Activated CD8-positive, alpha-beta memory T cell treated with anti-CD3 and anti-CD28 coated beads for 24 hours (primary cell): ENCODE measurements at regions not wholly inside any gene's neighbourhood (a gene's known extent, or its start where the extent isn't known, plus 50 kb on each side); places are given as distances from the start of the nearest gene placed in this dataset.
"Not testable (repeated sequence)": the region's sequence is repeated elsewhere in the genome, so short reads cannot be mapped to it uniquely, and the experiment has no call there.

Source experiments
- DNase-seq: peaks from one replicate; pipeline ENCODE4 v3.0.0-alpha.2; 2020

DNA sequence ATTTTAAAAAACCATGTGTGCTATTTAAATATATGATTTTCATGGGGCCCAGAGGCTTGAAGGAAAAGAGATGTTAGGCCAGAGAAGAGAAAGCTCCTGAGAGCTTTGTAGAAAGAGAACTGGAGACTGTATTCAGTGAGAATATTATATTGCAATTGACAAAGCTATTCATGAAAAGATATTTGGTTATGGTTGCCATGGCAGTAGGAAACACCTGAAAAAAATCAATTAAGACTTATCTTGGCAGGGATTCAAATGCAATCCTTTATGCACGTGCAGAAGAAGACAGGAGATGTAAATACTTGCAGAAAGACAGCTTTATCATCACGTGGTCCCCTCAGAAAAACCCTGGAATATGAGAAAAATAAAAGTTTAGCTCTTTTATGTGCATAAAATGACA lies 636.0 kb upstream of the TBL1XR1 start:
- no peak for DNase-seq

DNA sequence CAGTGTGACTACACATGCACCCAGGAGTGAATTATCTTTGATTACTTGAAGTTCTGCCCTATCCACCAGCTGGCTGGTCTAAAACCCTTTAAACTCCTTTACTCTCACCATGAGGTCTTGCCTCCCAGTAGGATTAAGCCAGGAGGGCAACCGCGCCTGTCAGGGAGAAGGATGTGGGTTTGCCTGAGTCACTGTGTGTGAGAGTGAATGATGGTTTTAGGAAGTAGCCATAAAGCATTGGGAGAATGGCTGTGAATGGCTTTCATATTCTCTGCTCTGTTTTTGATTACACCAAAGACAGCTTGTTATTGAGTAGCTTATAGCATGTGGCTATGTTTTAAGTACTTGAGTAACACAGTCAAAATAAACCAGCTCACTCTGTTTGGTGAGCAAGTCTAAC lies 637.7 kb upstream of the TBL1XR1 start:
- no peak for DNase-seq

DNA sequence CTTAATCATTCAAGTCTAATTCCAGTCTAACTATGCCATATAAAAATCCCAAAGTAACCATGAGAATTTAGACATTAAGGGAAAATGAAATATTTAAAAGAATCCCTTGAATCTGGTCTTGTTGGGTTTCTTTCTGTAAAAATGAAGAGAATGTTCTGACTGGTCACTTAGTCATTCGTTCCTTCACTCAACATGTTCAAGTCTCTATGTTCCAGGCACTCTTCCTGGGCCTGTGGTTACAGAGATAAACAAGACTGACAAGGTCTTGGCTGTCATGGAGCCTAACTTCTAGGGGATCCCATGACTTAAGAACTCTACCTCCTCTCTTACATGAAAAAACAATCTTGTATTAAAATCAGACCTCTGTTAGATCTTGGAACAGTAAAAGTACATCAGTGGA lies 638.6 kb upstream of the TBL1XR1 start:
- DNase-seq: no peak

DNA sequence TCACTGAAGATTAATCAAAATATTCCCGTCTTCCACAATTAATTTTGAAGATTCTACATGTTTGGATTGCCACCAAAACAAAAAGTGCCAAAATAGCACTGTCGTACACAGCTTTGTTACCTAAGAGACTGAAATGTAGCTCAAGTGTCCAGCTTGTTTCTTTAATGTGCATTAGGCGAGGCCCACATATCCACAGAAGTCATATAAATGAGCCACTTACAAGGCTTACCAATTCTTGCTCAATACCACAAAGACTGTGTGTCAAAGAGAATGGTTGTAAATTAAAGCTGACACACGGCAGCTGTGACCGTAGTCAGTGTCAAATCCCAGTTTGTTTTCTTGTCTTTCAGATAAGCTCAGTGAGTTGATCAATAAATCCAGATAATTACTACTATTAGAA lies 639.4 kb upstream of the TBL1XR1 start:
- no peak for DNase-seq

DNA sequence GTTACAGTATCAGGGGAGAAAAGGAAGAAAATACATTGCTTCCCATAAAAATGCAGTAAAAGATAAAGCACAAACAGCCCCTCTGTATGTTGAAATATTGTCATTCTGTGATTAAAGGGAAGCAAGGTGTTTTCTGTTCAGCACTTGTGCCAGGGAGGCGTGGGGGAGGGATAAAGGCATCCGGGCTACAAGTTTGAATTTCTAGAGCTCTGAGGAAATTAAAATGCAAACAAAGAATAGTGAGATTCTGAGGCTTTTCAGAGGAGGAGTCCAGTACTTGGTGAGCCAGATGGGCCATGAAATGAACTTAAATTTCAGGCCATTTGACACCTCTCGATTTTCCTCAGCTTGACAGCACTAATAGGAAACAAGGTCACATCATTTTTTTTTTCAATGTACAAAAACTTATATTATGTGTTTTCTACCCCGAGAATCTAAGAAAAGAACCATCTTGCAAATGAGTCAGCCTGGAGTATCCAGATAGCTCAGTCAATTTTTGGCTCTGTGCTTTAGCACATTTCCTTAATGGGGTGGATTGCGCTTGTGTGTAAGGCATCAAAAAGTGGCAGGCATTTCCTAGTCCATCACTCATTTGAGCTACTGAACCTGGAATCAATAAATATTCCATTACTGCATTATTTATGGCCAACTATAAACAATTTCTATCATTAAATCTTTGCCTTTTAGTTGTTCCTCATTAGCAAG lies 640.8 kb upstream of the TBL1XR1 start:
- no peak for DNase-seq

DNA sequence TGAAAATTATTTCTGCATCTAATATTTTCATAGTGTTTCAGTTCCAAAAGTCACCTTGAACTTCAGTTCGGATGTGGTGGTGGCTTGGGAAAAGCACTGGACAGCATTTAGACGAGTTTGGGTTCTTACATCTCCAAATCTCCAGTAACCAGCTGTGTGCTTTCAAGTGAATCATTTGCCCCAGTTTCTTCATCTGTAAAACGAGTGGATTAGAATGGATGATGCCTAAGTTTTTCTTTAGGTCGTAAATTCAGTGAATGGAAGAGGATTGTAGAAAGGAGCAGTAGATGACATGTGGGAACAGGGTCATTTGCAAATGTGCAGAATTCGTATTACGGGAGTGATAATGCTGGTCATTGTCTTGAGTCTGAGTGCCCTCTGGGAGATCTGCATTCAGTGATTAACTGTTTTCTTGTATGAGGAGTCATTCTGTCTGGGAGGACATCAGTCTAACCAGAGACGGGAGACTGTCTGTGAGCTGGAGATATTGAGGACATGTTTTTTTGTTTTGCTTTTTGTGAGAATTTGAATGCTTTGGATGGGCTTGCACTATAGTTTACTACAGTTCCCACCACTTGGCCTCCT lies 641.6 kb upstream of the TBL1XR1 start:
- DNase-seq: no peak

DNA sequence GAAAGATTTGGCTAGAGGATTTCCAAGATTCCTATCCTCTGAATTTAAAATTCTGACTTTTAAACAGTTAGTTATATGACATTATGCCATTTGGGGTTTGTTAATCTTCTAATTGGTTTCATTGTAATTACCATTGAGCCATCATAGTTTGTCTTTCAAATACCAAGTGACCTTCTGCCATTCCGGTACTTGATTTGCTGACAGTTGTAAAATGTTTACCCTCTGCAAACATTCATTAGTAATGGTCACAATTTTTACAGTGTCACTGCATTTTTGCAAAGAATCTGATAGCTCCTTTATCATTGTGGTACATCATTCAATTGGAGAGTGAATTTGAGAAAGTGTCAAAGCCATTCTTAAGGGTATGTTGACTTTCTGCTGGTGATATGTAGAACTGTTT lies 645.0 kb upstream of the TBL1XR1 start:
- no peak for DNase-seq

DNA sequence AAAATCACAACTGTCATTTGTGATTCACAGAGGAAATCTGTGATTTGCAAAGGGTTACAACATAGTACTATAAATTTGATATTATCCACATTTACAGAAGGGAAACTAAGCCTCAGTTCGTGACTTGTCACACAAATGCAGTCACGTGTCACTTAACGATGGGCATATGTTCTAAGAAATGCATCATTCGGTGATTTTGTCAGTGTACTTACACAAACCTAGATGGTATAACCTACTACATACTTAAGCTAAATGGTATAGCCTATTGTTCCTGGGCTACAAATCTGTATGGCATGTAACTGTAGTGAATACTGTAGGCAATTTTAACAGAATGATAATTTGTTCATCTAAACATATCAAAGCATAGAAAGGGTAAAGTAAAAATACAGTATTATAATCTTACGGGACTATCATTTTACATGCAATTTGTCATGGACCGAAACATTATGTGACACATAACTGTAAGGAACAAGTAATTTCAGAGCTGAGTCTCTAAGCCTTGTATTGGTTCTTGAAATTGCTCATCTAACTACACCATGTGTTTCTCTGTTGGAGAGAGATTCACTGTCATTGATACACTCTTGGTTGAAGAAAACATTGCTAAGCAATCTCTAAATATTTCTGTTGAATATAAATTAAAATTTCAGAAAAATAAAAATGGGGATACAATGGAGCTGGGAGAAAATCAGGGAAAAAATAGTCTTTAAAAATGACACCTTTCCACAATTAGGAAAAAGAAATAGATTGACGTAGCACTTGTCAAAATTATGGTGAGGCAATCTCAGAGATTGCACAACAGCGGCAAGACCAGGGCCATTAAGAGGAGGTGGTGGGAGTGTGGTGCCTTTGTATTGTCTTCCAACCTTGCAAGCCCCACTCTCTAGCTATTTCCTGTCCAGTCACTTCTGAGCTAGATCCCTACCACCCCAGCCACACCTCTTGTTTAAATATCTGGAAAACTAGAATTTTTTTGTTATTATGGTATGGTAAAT lies 645.8 kb upstream of the TBL1XR1 start:
- DNase-seq: no peak

DNA sequence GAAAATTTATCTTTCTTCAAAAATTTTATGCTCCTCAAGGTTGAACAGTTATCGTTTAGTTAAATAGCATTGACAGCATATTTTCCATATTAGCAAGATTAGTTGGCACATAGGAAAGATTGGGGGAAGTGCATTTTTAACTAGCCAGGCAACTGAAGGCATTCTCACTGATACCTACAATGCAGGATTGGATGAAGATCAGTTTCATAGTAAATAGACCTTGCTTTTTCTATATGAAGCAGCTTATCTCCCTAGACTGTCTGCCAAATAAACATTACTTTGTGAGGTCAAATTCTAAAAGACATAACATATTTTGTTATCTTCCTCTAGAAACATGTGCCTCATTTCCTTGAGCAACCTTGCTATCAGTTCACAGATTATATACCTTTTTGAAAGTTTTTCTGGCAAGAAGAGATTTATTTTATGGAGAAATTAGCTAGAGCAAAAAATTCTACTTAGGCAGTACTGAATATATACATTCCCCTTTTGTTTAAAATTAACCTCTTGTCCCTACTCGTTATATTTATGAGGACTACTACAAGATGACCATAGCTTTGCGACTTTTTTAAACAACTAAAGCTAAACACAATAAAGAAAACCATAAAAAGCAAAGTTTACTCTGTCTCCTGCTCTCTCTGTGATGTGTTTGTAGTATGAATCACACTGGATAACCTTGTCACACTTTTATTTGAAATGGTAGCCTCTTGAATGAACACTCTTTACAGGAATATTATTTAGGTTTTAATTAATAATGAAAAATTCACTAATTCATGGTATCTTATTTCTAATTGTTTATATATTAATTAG lies 654.9 kb upstream of the TBL1XR1 start:
- DNase-seq: no peak

DNA sequence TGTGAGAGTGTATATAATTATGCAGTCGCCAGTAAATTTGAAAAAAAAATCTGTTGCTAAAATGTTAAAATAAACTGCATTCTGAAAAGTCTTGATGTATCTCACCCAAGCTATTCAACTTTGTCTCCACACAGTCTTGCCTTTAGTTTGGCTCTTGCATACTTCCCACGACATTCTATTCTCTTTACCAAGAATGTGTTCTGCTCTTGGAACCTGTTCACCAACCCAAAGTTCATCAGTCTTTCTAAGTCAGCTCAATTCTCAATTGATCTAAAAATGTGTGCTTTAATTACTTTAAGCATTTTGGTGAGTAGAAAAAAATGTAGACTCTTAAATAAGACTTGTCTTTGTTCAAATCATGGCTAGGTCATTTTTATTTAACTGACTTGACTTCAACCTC lies 657.7 kb upstream of the TBL1XR1 start:
- no peak for DNase-seq

DNA sequence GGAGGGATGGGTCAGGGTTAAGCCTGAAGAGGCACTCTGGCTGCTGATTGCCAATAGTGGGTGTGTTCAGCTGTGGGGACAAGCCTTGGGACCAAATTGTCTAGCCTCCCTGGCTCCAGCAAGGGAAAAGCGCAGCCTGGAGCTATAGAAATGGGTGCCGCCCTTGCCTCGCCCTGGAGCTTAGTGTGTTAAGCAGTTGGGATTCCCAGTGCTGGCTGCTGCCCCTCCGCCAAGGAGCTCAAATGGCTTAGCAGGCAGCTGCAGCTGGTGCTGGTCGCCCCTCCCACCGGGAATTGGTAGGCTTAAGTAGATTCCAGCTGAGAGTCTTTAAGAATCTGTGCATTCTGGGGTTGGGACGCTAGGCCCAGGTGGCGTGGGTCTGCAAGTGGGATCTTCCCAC lies 662.9 kb upstream of the TBL1XR1 start:
- no peak for DNase-seq

DNA sequence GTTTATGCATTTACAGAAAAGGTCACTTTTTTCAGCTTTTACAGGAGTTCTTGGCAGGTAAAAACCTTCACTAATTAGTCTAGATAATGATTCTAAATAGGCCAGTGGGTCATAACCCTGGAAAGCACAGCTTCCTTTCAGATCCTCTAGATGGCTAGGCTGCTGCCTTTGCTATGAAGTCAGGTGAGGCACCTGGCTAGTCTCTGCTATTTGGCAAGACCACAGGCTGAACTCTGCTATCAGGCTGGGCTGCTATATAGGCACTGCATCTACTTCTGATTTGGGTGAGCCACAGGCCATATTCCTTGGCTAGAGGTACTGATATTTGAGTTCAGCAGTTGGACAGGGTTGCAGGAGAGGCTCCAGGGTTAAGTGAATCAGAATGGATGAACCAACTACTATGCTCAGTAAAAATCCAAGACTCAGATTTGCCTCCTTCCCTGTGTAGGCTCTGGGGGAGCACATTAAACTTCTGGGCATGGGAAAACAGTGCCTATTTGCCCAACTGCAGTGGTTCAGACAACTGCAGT lies 665.7 kb upstream of the TBL1XR1 start:
- DNase-seq: no peak

DNA sequence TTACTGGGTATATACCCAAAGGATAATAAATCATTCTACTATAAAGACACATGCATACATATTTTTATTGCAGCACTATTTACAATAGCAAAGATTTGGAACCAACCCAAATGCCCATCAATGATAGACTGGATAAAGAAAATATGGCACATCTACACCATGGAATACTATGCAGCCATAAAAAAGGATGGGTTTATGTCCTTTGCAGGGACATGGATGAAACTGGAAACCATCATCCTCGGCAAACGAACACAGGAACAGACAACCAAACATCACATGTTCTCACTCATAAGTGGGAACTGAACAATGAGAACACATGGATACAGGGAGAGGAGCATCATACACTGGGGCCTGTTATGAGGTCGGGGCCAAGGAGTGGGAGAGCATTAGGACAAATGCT lies 665.0 kb upstream of the KCNMB2 start:
- DNase-seq: not testable (repeated sequence)

DNA sequence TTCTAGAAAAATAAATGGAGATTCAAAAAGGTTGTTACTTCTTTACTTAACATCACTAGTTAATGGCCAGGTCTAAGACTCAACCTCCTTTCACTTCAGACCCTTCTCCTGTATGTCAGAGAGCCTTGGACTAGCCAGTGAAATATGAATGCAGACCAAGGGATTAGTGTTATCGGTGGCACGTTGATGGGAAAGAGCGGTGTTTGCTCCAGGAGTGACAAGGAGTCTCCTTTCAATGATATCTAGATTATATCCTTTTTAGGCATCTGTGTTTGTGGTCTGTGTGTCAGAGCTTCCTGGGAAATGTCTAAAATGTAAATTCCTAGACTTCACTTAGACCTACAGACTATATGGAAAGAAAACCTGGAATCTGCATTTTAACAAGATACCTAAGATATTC lies 658.0 kb upstream of the KCNMB2 start:
- no peak for DNase-seq

DNA sequence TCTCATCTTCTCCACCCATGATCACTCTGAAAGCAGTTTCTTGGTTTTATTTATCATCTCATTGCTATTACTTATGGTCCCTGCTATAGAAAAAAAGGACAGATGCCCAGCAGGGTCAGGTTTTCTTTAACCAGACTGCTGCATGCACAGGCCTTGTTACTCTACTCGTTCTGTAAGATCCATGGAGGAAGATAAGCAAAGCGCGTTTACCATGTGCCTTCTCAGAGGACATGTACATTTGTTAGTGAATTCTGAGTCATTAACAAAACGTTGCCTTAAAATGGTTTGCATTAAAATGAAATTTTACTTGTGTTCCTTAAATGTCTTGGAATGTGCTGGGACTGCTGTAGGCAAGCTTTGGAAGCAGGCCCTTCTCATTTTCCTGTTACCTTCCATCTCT lies 657.3 kb upstream of the KCNMB2 start:
- no peak for DNase-seq

DNA sequence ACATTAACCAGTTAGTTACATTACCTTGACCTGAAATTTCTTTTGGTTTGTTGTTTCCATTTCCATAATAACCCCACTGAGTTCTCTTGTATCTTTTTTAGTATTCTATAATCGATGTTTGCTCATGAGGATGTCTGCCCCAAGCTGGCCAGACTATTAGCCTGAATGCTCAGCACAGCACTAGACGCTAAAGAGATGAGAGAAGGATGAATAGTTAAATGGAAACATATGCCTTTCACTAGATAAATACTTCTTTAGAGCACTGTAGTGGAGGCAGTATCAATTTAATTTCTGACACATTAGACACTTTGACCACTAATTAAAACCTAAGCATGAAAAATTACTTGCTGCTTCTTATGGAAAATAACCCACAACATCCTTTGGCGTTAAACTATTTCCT lies 654.9 kb upstream of the KCNMB2 start:
- DNase-seq: no peak

DNA sequence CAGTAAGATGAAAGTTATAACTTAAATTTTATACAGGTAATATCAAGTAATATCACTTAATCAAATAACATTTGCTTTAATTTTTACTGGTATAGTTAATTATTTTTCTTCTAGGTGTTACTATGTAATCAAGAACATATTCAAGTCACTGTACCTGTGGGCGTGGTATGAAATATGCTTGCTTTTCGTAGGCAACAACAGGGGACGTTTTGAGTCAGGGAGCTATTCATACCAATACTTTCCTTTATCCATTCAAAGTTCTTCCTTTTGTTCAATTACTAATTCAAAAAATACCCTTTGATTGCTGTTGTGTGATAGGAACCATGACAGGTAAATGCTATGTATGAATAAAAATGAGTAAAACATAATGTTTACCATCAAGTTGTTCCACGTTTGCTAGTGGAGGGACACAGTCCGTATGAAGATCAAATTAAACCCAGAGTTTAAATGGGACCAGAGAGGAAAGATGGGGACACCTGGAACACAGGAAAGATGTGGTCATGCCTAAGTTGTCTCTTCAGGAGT lies 654.0 kb upstream of the KCNMB2 start:
- no peak for DNase-seq

DNA sequence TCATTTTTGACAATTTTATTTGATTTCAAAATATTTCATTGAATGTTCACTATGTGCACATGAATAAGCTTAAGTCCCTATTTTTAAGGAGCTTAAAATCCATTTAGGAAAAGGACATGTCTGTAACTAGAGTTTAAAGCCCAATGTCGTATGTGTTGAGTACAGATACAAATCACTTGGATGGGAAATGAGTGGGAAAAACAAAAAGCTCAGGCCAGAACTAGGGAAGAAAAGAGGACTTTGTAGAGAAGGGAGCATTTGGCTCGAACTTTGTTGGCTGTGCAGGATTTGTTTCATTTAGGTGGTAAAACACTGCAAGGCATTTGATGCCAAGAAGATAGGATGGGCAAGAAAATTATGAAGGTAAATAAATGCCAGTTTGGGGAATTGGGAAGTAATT lies 653.1 kb upstream of the KCNMB2 start:
- no peak for DNase-seq

DNA sequence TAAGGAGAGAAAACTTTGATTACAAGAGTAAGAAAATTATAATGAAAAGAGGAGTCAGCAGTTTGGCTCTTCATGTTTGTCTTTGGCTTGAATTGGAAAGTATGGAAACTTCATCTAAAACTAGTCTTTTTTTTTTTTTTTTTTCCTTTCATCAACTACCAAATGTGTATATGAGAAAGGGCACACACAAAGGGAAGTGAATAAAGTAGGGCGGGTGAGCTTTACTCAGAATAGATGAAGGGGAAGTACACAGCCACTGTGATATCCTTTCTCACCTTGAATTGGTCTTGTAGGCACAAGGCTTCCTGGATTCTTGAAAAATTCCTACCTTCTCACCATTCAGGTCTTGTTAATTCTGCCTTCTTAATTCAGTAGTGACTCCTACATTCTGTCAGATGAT lies 652.3 kb upstream of the KCNMB2 start:
- DNase-seq: no peak

DNA sequence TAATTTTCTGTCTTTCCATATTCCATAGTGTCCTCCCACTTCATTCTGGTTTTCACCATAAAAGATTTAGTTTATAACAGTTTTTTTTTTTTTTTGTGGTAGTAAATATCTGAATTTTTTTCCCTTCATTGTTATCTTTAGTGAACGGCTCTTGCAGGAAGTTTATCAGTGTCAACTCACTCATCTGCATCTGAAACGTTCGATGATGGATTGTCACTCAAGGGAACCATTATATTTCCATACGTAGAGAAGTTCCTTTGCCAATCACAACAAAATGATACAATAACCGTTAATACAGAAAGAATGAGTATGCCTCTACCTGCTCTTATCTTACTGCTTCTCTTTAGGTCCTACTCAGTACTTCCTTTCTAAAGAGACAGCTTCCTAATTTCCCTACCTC lies 651.2 kb upstream of the KCNMB2 start:
- no peak for DNase-seq

DNA sequence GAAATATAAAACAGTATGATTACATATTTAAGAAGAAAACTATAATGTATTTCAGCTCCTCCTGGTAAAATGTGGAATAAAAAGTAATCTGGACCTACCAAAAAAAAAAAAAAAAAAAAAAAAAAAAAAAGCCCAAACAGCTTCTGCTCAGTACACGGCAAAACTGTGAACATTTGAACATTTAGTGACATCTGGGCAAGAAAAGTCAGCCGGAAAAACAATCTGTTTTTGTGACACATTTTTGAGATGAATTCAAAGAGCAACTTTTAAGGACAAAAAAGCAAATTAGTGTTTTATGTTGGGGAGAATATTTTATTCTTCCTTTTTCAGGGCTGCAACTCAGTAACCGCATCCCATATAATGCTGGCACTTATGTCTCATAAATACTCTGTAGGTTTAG lies 649.7 kb upstream of the KCNMB2 start:
- DNase-seq: no peak

DNA sequence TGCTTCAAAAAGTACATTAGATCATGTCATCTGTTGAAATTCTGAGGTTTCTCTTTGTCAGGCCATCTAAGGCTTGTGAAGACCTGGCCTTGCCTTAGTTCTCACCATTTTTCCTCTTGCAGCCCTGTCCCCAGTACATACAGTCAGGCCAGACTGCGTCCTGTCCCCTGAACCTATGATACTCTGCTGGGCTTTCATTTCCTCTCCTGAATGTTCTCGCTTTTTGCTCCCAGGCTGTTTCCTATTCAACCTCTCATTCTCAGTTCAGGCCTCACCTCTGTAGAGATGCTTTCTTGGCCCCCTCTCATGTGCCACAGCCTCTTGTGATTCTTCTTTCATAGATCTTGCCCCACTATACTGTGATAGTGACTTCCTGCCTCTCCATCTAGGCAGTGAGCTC lies 648.8 kb upstream of the KCNMB2 start:
- no peak for DNase-seq

DNA sequence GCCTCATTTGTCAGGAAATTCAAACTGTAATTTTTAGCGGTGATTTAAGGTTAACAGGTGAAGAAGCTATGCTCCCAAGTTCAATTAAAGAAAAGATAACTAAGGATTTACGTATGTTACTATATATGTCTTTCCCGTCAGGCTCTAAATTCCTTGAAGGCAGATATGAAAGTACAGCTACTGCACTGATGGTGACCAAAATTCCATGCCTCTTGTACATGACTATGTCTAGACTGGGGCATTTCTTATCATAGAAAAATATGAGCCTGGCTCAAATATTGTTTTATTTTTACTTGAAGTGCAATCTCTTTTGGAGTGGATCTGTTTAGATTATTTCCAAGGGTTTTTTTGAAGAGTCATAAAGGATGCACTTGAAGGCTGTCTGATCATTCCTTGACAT lies 647.1 kb upstream of the KCNMB2 start:
- no peak for DNase-seq
